LHCN-M2 (cell line): ENCODE measurements at regions not wholly inside any gene's neighbourhood (a gene's known extent, or its start where the extent isn't known, plus 50 kb on each side); places are given as distances from the start of the nearest gene placed in this dataset.
A peak's percentile ranks its signal among the peaks of the same experiment; 100 is the strongest.

Source experiments
- DNase-seq: peaks from one replicate; pipeline ENCODE4 v3.0.0-alpha.2; 2012; ENCODE audit warnings: low read depth

DNA sequence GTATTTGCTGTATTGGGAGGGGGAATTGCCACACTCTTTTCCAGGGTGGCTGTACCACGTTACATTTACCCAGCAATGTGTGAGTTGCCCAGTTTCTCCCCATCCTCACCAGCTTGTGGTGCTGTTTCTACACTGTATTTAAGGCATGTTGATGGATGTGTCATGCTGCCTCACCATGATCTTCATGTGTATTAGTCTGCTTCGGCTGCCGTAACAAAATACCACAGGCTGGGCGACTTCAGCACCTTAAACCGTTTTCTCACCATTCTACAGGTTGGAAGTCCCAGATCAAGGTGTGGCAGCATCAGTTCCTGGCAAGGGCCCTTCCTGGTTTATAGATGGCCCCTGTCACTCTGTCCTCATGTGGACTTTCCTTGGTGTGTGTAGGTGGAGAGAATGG lies 169.7 kb downstream of the IGLL1 start:
- DNase-seq: no peak

DNA sequence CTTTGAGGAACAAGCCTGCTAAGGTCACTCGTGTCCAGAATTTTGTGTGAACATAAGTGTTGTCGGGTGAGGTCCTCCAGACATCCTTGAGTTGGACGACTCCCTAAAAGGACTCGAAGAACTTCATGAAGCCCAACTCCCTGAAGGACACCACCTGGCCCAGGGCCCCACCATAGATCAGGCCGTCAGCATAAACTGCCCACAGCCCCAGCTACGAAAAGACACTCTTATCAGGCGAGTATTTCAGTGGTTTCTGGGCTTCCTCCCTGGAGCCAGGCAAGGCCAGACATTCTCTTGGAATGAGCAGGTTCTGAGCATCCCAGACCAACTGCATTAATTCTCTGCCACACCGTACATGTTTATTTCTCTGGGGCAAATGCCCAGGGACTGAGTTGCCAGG lies 170.1 kb downstream of the IGLL1 start:
- no peak for DNase-seq

DNA sequence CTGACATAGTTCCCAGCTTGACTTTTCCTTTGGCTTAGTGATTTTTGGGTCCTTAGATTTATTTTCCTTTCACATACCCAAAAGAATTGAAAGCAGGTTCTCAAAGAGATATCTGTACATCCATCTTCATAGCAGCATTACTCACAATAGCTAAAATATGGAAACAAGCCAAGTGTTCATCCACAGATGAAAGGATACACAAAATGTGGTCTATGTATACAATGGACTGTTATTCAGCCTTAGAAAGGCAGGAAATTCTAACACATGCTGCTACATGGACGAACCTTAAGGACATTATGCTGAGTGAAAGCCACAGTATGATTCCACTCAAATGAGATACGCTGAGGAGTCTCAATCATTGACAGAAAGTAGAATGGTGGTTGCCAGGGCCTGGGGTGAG lies 171.8 kb downstream of the IGLL1 start:
- no peak for DNase-seq

DNA sequence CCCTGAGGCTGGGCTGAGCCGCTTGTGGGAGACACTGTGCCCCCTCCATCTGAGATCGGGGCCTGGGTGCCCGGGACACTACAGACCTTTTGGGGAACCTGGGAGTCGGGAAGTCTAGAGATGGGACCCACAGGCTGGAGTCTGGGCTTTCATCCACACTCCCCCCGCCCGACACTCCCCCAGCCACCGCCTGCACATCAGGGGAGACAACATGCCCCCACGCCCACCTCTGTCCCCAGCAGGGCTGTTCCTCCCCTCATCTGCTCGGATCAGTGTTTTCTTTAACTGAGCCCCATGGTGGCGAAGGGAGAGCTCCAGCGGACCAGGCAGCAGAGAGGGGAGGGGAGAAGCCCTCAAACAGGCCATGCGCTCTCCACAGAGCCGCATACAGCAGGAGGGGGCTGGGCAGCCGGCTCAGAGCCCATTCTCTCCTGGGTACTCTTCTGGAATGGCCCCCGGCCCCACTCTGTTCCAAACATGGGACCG lies 174.7 kb downstream of the IGLL1 start:
- DNase-seq: no peak

DNA sequence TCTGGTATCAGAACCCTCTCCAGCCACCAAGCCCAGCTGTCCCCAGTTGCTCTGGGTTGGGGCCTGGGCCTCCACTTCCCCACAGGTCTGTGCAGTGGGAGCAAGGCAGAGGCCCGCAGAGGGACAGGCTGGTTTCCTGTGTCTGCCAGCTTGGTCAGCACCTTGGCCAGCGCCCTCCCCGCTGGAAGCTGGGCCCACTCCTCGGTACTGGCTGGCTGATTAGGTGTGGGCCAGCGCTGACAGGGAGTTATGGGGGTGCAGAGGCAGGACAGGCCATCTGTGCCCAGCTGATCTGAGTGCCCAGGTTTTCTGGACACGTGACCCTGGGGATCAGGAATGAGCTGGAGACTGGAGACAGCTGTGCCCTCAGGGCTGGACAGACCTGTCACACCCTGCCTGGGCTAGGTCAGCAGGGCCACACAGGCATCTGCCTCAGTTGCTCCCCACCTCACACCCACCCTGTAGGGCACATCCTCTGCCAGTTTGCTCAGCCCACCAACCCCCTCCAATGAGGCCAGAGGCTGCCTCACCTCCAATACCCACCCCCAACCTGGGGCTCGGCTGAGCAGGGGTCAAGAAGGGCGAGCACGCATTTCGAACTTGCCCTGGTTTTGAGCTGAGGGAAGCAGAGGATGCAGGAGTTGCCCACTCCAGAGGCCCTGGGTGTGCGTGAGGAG lies 175.3 kb downstream of the IGLL1 start:
- DNase-seq: no peak

DNA sequence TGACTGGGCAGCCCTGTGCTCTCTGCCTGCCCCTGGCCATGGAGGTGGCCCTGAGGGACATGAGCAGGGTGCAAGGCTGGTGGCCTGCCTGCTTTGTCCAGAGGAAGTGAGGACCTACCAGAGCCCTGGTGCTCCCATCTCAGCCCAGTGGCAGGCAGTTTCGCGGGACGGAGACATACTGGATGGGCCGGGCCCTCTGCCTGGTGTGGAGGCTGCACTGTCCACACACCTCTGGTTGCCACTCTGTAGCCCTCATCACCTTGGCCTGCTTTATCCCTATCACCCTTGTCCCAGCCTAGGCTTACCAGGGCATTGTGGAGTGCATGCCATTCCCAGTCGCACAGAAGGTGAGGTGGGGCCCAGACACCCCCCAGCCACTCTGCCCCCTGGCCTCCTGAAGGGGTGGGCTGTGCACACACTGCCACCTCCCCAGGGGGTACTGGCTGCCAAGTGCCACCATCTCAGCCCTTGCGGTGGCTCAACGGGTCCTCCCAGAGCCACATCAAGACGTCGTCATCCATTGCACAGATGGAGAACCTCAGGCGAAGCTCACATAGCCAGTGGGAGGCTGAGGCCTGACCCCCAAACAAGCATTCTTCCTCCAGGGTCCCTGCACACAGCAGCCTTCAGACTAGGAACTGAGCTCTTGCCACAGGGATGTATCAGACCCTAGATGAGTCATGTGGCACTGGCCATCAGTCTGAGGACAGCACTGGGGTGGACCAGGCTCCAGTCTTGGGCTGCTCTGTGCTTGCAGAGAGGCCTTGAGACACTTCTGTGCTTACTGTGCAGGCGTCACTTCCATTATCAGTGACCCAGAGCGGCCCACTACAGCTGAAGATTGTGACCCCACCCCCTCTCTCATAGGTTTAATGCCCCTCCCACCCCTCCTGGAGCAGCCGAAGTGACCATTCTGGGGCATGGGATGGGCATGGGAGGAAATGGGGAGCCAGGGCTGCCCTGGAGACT lies 176.1 kb downstream of the IGLL1 start:
- DNase-seq: no peak

DNA sequence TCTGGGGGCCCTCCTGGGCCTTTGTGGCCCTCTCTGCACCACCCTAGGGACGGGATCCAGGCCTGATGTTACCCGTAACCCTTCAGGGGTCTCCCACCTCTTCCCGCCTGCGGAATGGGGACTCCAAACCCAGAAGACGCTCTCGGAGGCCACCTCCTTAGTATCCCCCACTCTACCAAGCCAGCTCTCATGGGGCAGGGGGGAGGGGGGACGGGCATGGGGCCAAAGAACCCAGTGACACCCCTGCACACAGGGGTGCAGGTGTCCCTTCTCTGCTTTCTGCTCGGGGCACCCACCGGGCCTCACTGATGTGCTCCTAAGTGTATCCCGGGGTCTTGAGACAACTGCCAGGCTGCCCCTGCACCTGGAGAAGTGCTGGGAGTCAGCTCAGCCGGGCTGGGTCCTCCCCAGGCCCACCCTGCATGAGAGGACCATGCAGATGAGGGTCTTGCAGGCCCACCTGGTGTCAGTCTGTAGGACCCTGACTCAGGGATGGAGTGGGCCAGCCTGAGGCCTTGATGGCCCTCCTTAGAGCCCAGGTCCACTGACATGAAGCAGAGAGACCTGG lies 176.9 kb downstream of the IGLL1 start:
- DNase-seq: no peak

DNA sequence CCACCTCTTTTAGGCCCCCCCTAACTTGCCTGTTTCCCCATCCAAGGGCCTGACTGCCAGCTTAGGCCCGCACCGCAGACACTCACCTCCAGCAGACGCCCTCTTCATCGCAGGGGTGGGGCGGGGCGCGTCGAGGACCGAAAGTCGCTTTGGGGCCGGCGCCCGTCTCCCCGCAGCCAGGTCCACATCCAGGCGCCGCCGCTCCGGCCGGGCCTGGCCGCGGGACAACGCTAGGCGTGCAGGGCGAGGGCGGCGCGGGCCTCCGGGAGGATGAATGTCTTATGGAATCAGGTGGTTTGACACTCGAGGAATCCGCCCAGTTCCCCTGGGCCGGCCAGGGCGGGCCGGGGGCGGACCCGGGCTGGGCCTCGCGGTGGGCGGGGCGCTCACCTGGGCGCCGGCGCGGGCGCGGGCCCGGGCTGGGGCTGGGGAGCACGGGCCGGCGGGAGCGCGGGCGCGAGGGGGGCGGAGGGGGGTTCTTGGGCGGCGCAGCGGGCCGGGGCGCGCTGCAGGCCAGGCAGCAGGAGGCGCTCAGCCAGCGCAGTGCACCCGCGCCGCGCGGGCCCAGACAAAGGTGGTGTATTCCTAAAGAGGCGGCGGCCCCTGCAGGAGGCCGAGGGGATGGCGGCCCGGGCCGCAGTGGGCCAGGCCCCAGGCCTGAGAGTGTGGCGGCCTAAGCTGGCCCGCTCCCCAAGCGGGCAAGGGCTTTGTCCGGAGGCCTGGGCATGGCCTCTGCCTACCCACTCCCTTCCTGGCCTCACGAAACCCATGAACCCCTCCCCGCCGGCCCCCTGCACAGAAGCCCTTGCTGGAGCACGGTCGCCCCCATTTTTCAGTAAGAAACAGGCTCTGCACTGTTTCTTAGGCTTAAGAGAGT lies 177.6 kb downstream of the IGLL1 start:
- no peak for DNase-seq

DNA sequence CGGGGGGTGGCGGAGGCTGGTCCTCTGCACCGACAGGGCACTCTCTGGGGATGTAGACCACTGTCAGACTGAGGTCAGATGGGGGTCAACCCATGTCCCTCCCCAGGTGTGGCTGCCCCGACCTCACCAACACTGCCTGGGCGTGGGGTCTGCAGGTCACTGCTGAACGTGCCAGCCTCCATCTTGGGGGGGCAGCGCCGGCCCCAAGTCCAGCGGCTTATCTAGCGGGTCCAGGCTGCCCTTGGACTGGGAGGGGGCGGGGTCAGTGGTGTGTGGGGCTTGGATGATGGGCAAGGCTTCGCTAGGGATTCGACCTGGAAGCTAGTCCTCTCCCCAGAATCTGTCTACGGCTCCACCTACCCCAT lies 178.2 kb downstream of the IGLL1 start:
- no peak for DNase-seq

DNA sequence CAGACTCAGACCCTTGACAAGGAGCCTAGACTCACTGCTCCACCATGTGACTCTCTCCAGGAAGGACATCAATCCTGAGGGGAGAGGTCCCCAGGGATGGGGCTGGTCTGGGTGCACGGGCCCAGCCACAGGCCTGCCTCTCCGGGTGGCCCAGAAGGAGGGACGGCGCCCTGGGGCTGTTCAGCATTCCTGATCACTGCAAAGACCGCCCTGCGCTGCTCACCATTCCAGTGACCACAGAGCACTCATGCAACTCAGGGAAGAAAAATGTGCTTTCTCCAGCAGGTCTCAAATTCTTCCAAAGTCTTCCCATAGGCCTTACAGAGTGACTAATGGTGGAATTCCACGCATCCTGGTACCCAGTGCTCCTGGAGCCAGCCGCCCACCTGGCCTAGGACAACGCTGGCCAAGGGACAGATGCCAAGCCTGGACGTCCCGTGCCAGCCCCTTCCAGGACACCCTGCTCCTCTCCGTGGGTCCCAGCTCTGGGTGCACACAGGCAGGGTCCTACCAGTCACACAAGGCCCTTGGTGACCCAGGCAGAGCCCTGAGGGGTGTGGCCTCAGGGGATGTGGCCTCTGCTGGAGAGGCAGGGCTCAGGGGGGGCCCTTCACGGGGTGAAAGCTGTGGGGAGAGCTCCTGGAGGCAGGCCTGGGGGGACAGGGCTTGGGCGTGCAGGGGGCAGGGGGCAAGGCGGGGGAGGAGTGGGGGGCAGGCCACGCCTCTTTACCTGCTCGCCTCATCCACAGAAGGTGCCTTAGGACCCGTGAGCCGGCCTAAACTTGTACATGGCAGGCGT lies 178.8 kb downstream of the IGLL1 start:
- peak; percentile 13 for DNase-seq

DNA sequence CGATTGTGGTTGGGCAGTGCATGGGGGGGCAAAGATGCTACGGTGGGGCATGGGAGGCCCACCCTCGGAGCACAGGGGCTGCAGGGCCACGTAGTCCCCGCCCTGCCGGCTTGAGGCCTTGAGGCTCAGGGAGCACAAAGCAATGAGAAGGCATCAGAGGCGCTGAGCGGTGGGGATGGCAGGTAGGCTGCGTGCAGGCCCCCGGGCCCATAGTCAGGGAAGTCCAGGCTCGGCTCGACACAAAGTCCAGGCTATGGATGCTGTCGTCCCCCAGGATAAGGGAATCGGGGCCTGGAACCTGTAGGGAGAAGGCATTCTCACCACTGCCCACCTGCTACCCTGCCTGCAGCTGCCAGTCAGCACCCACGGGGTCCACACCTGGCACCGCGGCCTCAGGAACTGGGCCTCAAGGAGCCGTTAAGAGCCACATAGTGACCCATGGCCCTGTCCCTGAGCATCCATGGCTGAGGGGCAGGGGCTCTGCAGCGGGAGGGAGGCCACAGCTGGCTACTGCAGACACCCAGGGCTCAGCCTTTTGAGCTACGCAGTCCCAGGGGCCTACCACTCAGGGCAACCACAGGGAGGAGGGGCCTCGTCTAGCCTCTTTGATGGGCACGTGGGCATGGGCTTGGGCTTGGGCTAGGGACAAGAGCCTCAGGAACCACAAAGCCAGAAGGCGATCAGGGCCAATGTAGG lies 179.7 kb downstream of the IGLL1 start:
- DNase-seq: no peak

DNA sequence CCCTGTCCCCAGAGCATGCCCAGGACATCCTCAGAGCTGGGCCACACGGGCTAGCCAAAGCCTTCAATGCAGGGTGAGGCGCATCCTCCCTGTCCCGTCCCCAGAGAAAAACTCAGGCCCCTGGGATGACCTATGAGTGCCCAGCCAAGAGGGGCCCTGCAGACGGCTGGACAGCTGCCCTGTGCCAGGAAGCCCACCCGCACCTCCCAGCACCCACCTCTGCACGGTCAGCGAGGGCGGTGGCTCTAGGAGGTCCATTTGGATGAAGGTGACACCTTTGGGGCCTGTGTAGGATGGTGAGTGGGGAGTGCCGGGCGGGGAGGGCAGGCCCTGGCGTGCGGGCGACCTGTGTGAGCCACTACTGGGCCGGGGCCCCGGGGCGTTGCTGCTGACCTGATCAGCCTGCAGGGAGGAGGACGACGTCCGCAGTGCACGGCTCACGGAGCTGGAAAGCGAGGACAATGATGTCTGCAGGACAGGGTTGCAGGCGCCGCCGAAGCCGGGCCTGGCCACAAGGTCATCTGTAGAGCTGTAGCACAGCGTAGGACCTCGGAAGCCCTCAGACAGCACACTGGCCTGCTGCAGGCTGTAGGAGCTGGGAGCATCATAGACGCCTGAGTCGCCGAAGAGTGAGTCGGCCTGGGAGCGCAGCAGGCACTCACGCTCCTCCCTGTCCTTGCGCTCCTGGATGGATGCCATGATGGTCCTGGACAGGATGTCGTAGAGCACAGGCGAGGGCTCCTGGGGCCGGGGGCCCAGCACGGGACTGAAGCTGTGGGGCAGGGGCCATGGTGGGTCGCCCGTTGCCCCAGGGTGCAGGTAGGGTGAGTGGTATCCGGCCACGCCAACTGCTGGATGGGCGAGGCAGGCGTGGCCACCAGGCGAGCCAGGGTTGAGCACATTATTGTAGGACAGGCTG lies 180.5 kb downstream of the IGLL1 start:
- DNase-seq: no peak

DNA sequence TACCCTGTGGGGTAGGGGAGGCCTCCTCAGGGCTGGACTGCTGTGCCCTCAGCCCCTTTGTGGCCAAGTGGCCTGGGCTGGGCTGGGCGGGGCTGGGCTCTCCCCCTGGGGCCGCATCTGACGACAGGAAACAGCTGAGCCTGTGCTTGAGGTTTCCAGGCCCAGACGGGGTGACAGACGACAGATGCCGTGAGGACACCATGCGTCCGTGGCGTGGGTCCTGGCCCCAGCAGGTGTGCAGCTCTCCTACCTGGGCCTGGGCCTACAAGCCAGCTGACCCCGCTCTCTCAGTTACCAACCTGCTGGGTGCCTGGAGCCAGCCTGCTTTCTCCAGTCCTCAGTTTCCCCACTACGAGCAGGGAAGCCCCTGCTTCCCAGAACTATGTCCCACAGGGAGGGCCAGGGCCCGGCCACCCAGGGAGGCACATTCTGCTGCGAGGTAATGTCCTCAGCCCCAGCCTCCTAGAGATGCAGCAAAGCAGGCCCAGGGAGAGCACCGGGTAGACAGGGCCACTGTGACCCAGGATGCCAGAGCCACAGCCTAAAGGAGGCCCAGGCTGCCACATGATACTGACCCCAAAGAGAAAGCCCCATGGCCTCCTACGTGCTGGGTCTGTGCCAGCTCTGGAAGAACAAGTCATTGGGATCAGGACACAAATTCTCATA lies 181.3 kb downstream of the IGLL1 start:
- DNase-seq: no peak

DNA sequence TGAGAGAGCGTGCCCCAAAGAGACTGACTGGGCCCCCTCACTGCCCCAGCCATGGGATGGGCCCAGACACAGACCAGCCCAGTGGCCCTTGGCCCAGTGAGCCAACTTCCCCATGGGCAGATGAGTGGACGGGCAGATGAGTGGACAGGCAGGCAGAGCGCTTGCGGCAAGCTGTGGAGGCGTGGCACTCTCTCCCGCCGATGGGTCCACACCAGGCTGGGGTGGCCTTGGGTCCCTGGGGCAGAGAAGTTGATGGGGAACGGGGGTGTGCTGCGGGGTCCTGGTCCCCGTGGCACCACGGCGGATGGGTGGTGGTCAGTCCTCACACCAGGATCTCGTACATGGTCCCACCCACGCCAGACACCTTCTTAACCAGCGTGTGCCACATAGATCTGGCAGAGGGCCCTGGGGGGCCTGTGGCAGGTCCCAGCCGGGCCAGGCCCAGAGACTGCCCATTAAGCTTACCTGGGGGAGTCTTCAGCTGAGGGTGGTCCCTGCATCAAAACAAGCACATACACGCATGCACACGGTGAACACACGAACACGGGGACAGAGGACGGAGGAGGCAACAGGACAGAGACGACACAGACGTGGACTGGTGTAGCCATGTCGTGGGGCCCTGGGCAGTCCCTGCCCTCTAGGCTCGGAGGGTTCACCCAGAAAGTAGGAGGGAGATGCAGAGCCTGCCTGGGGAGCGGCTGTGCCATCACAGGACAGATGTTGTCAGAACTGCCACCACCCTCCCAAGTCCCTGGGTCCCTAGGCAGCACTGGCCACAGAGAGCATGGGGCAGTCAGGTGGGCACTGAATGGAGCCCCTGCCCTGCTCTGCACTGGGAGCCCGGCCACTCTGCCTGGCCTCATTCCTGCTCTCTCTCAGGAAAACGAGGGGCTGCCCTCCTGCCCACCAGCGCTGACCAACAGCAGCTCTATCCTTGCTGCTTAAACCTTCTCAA lies 182.2 kb downstream of the IGLL1 start:
- DNase-seq: no peak

DNA sequence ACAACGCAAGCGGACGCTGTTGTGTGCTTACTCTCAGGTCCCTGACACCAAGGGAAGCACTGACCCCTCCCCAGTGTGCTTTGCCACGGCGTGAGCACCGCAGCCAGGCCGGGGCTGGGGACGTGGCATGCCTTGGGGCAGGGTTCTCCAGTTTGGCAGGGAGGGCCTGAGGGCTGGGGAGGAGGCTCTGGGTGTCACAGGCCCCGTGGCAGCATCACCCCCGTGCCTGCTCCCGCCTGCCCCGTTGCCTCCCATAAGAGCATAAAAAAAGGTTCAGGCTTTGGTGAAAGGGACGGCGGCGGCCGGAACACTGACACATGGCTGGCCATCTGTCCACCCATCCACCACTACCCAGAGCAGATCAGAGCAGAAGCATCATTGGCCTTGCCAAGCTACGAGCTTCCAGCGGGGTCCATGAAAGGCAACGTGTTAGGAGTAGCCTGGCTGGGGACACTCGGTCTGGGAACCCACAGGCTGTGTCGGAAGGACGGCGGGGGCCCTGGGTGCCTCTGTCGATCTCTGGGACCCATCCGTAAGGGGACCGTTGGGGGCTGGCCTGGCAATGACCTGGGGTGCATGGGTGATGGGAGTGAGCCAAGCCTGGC lies 183.0 kb downstream of the IGLL1 start:
- DNase-seq: no peak

DNA sequence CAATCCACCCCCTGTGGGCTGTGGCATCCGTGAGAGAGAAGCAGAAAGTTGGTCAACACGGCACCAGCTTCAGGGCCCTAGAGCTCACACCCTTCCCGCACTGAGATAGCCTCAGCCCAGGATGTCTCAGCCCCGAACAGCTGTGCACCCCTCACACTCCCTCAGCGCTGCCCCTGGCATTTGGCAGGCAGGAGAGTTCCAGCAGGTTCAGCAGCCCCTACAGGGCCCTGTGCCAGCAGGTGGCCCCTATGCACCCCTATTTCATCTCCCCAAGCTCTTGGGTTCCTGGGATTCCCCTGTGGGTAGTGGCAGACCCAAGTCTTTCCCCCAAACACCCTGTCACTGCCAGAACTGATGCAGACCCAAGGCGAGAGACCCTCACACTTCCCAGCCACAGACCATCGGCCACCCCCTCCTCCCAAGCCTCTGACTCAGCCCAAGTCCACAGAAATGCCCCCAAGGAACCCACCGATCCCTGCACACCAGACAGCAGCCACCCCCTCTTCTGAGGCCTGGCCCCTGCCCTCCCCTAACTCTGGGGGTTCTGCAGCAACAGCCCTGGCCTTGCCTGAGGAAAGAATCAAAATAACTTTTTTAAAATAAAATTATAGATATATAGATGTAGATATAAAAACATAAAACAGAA lies 183.6 kb downstream of the IGLL1 start:
- DNase-seq: no peak
